ENCODE measurements at regions not wholly inside any gene's neighbourhood (a gene's known extent, or its start where the extent isn't known, plus 50 kb on each side); places are given as distances from the start of the nearest gene placed in this dataset.

GRCh38 chr2:129575431-129575830, 404.0 kb upstream of the RAB6C start:
- TF ChIP-seq CTCF (IDR thresholded peaks at IDR 0.05) (no peak), POLR2A (IDR thresholded peaks at IDR 0.05) (no peak)

Measured in testis (tissue), 2 donors.